UCSD-AML1 (cell line): ENCODE measurements at regions not wholly inside any gene's neighbourhood (a gene's known extent, or its start where the extent isn't known, plus 50 kb on each side); places are given as distances from the start of the nearest gene placed in this dataset.
A peak's percentile ranks its signal among the peaks of the same experiment; 100 is the strongest.
"Not testable (repeated sequence)": the region's sequence is repeated elsewhere in the genome, so short reads cannot be mapped to it uniquely, and the experiment has no call there.

Experiments
- DNase-seq: peaks from one replicate; lab custom pipeline; 2025; ENCODE audit not compliant: unreplicated experiment; lab: John Stamatoyannopoulos, UW

GRCh38 chr15:79738143-79738542, 158.7 kb downstream of the MTHFS start:
- DNase-seq, result no peak

GRCh38 chr15:79740561-79740960, 156.3 kb downstream of the MTHFS start:
- DNase-seq, result no peak

GRCh38 chr15:79743032-79743431, 153.8 kb downstream of the MTHFS start:
- DNase-seq, result no peak

- peak; percentile 11 for DNase-seq
Observed at GRCh38 chr15:79744485-79744884, 152.3 kb downstream of the MTHFS start.

GRCh38 chr15:79756365-79756764, 140.4 kb downstream of the MTHFS start:
- no peak for DNase-seq

- DNase-seq, result no peak
Observed at GRCh38 chr15:79765081-79765480, 131.7 kb downstream of the MTHFS start.

- peak; percentile 14 for DNase-seq
Observed at GRCh38 chr15:79769069-79769481, 127.7 kb downstream of the MTHFS start.

GRCh38 chr15:79769933-79770759, 126.7 kb downstream of the MTHFS start:
- DNase-seq, result no peak

GRCh38 chr15:79773128-79773527, 123.7 kb downstream of the MTHFS start:
- no peak for DNase-seq

GRCh38 chr15:79775821-79776220, 121.0 kb downstream of the MTHFS start:
- no peak for DNase-seq

GRCh38 chr15:79777916-79778315, 118.9 kb downstream of the MTHFS start:
- no peak for DNase-seq

- DNase-seq, result no peak
Observed at GRCh38 chr15:79778378-79778990, 118.3 kb downstream of the MTHFS start.

- peak; percentile 26 for DNase-seq
Observed at GRCh38 chr15:79779746-79780145, 117.1 kb downstream of the MTHFS start.

- not testable (repeated sequence) for DNase-seq
Observed at GRCh38 chr15:79782307-79782706, 114.5 kb downstream of the MTHFS start.
